ENCODE measurements at regions not wholly inside any gene's neighbourhood (a gene's known extent, or its start where the extent isn't known, plus 50 kb on each side); places are given as distances from the start of the nearest gene placed in this dataset.

- H3K27ac Mint-ChIP-seq (ENCODE audit: unreplicated experiment) = no peak overlapping the region
- H3K4me1 Mint-ChIP-seq (ENCODE audit: low read depth) = no peaks in the 10 kb centered on the region
- H3K36me3 Mint-ChIP-seq (ENCODE audit: low read depth) = no peaks in the 10 kb centered on the region
These were observed 58.9 kb downstream of the DIRAS3 start for GRCh38 chr1:67991546-67991945.

DNA sequence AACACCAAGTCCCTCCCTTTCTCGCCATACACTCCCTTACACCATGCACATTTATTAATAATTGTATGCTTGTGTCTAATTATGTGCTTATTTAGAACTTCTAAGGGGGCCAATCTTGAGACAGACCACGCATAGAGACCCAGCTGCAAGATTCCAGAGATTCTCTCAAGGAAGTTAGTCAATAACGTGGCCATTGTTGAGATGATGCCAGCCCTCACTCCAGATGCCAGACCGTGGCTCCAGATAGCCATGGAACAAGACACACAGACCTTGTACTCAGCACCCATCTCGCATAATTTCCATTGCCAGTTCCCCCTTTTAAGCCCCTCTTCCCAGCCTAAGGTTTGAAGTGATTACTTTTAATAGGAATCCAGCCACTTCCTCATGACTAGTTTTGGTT is 62.4 kb downstream of the DIRAS3 start:
- H3K9me3 Mint-ChIP-seq (ENCODE audit: low read depth) = no peaks in the 10 kb centered on the region
- DNase-seq (ENCODE audit: low spot score) = no peak
- no peak overlapping the region for H3K4me3 Mint-ChIP-seq (ENCODE audit: unreplicated experiment)

More at GRCh38 chr1:67991546-67991945, 58.9 kb downstream of the DIRAS3 start:
- Mint-ChIP-seq H3K4me3 (ENCODE audit: unreplicated experiment) (no peak overlapping the region), H3K9me3 (ENCODE audit: low read depth) (peaks cover 15% of the 10 kb centered on the region), H3K27me3 (ENCODE audit: low read depth) (no peaks in the 10 kb centered on the region)
- TF ChIP-seq, protein P1, sequence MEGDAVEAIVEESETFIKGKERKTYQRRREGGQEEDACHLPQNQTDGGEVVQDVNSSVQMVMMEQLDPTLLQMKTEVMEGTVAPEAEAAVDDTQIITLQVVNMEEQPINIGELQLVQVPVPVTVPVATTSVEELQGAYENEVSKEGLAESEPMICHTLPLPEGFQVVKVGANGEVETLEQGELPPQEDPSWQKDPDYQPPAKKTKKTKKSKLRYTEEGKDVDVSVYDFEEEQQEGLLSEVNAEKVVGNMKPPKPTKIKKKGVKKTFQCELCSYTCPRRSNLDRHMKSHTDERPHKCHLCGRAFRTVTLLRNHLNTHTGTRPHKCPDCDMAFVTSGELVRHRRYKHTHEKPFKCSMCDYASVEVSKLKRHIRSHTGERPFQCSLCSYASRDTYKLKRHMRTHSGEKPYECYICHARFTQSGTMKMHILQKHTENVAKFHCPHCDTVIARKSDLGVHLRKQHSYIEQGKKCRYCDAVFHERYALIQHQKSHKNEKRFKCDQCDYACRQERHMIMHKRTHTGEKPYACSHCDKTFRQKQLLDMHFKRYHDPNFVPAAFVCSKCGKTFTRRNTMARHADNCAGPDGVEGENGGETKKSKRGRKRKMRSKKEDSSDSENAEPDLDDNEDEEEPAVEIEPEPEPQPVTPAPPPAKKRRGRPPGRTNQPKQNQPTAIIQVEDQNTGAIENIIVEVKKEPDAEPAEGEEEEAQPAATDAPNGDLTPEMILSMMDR (IDR thresholded peaks at IDR 0.05) = no peak
- DNase-seq (ENCODE audit: low spot score) = no peak

GRCh38 chr1:67987046-67987799 is 63.2 kb downstream of the DIRAS3 start:
- Mint-ChIP-seq H3K27ac (ENCODE audit: unreplicated experiment) (no peak overlapping the region), H3K36me3 (ENCODE audit: low read depth) (no peaks in the 10 kb centered on the region)

More for the DNA sequence above, 62.4 kb downstream of the DIRAS3 start:
- no peak overlapping the region for H3K27ac Mint-ChIP-seq (ENCODE audit: unreplicated experiment)
- TF ChIP-seq, protein P1 (IDR thresholded peaks at IDR 0.05) = no peak
- H3K4me1 Mint-ChIP-seq (ENCODE audit: low read depth) = no peaks in the 10 kb centered on the region
- no peaks in the 10 kb centered on the region for H3K36me3 Mint-ChIP-seq (ENCODE audit: low read depth)
- H3K27me3 Mint-ChIP-seq (ENCODE audit: low read depth) = no peaks in the 10 kb centered on the region

DNA sequence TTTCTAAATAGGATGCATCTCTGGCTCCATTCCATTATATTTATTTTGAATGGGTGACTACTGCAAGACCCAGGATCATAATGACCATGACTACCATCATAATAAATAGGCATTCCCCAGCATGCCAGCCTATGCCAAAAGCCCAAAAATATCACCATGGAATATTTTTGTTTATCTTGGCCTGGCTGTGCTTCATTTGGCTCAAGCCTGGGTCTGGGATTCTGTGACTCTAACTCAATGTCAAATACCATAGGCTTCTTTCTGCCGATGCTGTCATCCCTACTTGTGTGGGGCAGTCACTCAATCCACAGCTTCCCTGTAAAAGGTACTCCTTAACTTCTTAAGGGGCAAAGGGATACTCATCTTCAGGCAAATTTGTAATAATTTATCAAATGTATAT is 66.6 kb downstream of the DIRAS3 start:
- Mint-ChIP-seq H3K4me1 (ENCODE audit: low read depth) (peaks cover 5% of the 10 kb centered on the region), H3K27ac (ENCODE audit: unreplicated experiment) (no peak overlapping the region), H3K9me3 (ENCODE audit: low read depth) (no peaks in the 10 kb centered on the region), H3K4me3 (ENCODE audit: unreplicated experiment) (no peak overlapping the region), H3K27me3 (ENCODE audit: low read depth) (no peaks in the 10 kb centered on the region), H3K36me3 (ENCODE audit: low read depth) (no peaks in the 10 kb centered on the region)
- TF ChIP-seq, protein P1 (IDR thresholded peaks at IDR 0.05) = no peak
- DNase-seq (ENCODE audit: low spot score) = no peak

More at GRCh38 chr1:67987046-67987799, 63.2 kb downstream of the DIRAS3 start:
- TF ChIP-seq, protein P1 (IDR thresholded peaks at IDR 0.05) = no peak
- Mint-ChIP-seq H3K27me3 (ENCODE audit: low read depth) (no peaks in the 10 kb centered on the region), H3K4me3 (ENCODE audit: unreplicated experiment) (no peak overlapping the region), H3K9me3 (ENCODE audit: low read depth) (no peaks in the 10 kb centered on the region), H3K4me1 (ENCODE audit: low read depth) (no peaks in the 10 kb centered on the region)
- DNase-seq (ENCODE audit: low spot score) = no peak

DNA sequence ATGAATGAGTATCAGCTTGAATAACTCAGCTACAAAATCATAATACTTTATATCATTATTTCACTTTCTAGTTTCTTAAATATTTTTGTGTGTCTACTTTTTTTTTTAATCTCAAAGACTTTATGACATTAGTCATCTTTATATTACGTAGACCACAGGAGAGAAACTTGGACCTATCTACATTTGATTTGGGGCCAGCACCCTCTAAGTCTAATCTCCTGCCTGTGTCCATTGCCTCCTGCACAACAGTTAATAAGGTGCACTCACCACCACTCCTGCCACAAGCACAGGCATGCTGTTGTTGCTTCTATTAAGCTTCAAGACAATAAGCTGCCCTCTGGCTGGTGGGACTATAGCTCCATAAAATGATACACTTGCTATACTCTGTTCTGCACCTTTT is 70.4 kb downstream of the DIRAS3 start:
- H3K36me3 Mint-ChIP-seq (ENCODE audit: low read depth) = no peaks in the 10 kb centered on the region
- no peak for DNase-seq (ENCODE audit: low spot score)
- H3K4me1 Mint-ChIP-seq (ENCODE audit: low read depth) = peaks cover 8% of the 10 kb centered on the region
- H3K27me3 Mint-ChIP-seq (ENCODE audit: low read depth) = no peaks in the 10 kb centered on the region
- H3K4me3 Mint-ChIP-seq (ENCODE audit: unreplicated experiment) = no peak overlapping the region
- no peak overlapping the region for H3K27ac Mint-ChIP-seq (ENCODE audit: unreplicated experiment)
- TF ChIP-seq, protein P1 (IDR thresholded peaks at IDR 0.05) = no peak
- H3K9me3 Mint-ChIP-seq (ENCODE audit: low read depth) = no peaks in the 10 kb centered on the region

All from chondrocyte (in vitro differentiated cells).